ENCODE measurements at regions not wholly inside any gene's neighbourhood (a gene's known extent, or its start where the extent isn't known, plus 50 kb on each side); places are given as distances from the start of the nearest gene placed in this dataset.

DNA sequence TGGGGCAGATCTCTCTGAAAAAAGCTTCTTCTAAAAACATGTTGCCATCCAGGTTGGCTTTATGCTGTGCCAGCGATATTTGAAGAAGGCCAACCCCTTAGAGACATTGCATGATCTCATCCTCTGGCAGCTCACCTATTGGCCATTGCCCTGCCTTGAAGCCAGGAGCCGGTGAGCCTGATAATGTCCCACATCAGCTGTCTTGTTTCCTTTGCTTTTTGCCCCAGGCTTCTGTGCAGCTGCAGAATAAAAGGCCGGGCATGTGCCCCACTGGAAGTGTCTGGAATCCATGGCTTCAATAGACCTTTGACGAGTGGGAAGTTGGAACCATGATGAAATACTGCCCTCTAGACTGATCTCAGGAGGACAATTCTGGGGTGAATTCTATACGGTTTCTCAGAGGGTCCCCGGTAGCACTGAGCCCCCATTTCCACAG, 523.5 kb upstream of the ZEB2 start:
- H3K27me3 ChIP-seq (ENCODE audit: control insufficient read depth, insufficient read depth, low read length): no peaks in the 10 kb centered on the region
- DNase-seq (ENCODE audit: low read depth) (no peak), FAIRE-seq (no peak)
- no peak for TF ChIP-seq CTCF (IDR thresholded peaks at IDR 0.05; ENCODE audit: insufficient read depth, low read length, severe bottlenecking)
- no peaks in the 10 kb centered on the region for H3K36me3 ChIP-seq (ENCODE audit: control insufficient read depth, insufficient read depth, low read length)
- H3K4me3 ChIP-seq (ENCODE audit: low read depth, low read length): no peak overlapping the region

- no peak for TF ChIP-seq CTCF (IDR thresholded peaks at IDR 0.05; ENCODE audit: insufficient read depth, low read length, severe bottlenecking)
- Histone ChIP-seq H3K36me3 (ENCODE audit: control insufficient read depth, insufficient read depth, low read length) (no peaks in the 10 kb centered on the region), H3K27me3 (ENCODE audit: control insufficient read depth, insufficient read depth, low read length) (no peaks in the 10 kb centered on the region), H3K4me3 (ENCODE audit: low read depth, low read length) (no peak overlapping the region)
- no peak for DNase-seq (ENCODE audit: low read depth)
- FAIRE-seq: no peak
These were observed 521.8 kb upstream of the ZEB2 start for GRCh38 chr2:145041706-145042105.

- FAIRE-seq: no peak
- Histone ChIP-seq H3K27me3 (ENCODE audit: control insufficient read depth, insufficient read depth, low read length) (no peaks in the 10 kb centered on the region), H3K4me3 (ENCODE audit: low read depth, low read length) (no peak overlapping the region), H3K36me3 (ENCODE audit: control insufficient read depth, insufficient read depth, low read length) (no peaks in the 10 kb centered on the region)
- no peak for DNase-seq (ENCODE audit: low read depth)
- no peak for TF ChIP-seq CTCF (IDR thresholded peaks at IDR 0.05; ENCODE audit: insufficient read depth, low read length, severe bottlenecking)
These were observed 520.5 kb upstream of the ZEB2 start for GRCh38 chr2:145040433-145040832.

DNA sequence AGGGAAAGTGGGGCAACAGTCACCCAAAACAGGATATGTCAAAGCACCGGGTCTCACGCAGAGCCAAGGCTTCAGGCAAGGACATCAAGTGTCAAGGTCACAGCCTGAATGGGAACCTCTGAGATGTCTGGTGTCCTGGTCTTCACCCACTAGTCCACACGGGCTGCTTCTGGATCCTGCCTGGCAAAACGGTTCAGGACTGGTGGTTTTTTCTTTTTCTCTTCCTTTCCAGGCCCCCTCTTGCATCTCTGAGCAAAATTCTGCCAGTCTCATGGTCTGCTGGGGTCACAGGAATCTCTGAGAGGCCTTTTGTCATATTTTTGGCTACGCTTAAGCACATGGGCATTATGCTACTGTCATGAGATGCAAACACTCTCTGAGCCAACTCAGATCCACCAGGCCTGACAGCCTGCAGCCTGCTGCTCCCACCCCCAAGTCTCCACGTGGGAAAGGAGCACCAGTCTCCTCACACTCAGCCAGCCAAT, 518.2 kb upstream of the ZEB2 start:
- Histone ChIP-seq H3K27me3 (ENCODE audit: control insufficient read depth, insufficient read depth, low read length) (no peaks in the 10 kb centered on the region), H3K4me3 (ENCODE audit: low read depth, low read length) (no peak overlapping the region), H3K36me3 (ENCODE audit: control insufficient read depth, insufficient read depth, low read length) (no peaks in the 10 kb centered on the region)
- FAIRE-seq (no peak), DNase-seq (ENCODE audit: low read depth) (no peak)
- TF ChIP-seq CTCF (IDR thresholded peaks at IDR 0.05; ENCODE audit: insufficient read depth, low read length, severe bottlenecking): no peak

DNA sequence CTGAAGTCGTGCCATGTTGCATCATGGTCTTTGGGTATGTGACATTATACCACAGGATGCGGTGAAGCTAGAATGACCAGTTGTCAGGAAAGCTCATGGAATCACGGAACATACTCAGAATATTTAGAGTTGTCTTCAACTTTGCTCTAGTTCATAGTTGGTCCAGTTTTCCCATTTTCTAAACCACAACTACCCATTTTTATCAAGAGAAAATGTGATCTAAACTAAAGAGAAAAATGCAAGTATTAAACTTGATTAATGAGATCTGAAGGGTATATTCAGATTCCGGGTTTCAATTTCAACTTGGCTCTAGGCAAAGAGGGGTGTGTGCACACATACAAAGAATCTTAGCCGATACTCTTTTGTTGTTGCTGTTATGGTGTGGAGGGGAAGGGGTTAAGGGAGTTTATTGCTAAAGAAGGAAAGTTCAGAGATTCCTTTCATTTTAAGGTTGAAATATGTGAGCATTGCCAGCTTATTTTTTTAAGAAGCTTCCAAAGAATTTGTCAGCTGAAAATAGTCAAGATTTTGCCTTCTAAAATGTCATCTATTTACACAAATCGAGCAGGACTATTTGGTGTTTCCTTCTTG, 516.6 kb upstream of the ZEB2 start:
- no peaks in the 10 kb centered on the region for H3K36me3 ChIP-seq (ENCODE audit: control insufficient read depth, insufficient read depth, low read length)
- no peak overlapping the region for H3K4me3 ChIP-seq (ENCODE audit: low read depth, low read length)
- no peak for TF ChIP-seq CTCF (IDR thresholded peaks at IDR 0.05; ENCODE audit: insufficient read depth, low read length, severe bottlenecking)
- FAIRE-seq (no peak), DNase-seq (ENCODE audit: low read depth) (no peak)
- no peaks in the 10 kb centered on the region for H3K27me3 ChIP-seq (ENCODE audit: control insufficient read depth, insufficient read depth, low read length)

- Histone ChIP-seq H3K36me3 (ENCODE audit: control insufficient read depth, insufficient read depth, low read length) (no peaks in the 10 kb centered on the region), H3K27me3 (ENCODE audit: control insufficient read depth, insufficient read depth, low read length) (no peaks in the 10 kb centered on the region), H3K4me3 (ENCODE audit: low read depth, low read length) (no peak overlapping the region)
- FAIRE-seq: no peak
- no peak for TF ChIP-seq CTCF (IDR thresholded peaks at IDR 0.05; ENCODE audit: insufficient read depth, low read length, severe bottlenecking)
- no peak for DNase-seq (ENCODE audit: low read depth)
These were observed 514.6 kb upstream of the ZEB2 start for GRCh38 chr2:145034511-145034910.

Measured in bronchial epithelial cell (primary cell).